GM21515 (cell line): ENCODE measurements at regions not wholly inside any gene's neighbourhood (a gene's known extent, or its start where the extent isn't known, plus 50 kb on each side); places are given as distances from the start of the nearest gene placed in this dataset.
"Not testable (repeated sequence)": the region's sequence is repeated elsewhere in the genome, so short reads cannot be mapped to it uniquely, and the experiment has no call there.

ENCODE experiments used
- ATAC-seq: cut with Tn5 transposase; IDR thresholded peaks from one replicate; pipeline ENCODE4 v1.9.1; 2021; ENCODE audit not compliant: unreplicated experiment

GRCh38 chr9:7626571-7627029 lies 173.0 kb downstream of the DMAC1 start:
- ATAC-seq, result not testable (repeated sequence)

- no peak for ATAC-seq
These were observed 177.1 kb downstream of the DMAC1 start for GRCh38 chr9:7622481-7622880.

GRCh38 chr9:7615344-7615743 lies 184.2 kb downstream of the DMAC1 start:
- ATAC-seq, result no peak

GRCh38 chr9:7613931-7614330 lies 185.6 kb downstream of the DMAC1 start:
- ATAC-seq, result no peak

- ATAC-seq, result no peak
These were observed 191.3 kb downstream of the DMAC1 start for GRCh38 chr9:7608261-7608660.

GRCh38 chr9:7607421-7607820 lies 192.2 kb downstream of the DMAC1 start:
- ATAC-seq, result no peak

- ATAC-seq, result no peak
These were observed 193.0 kb downstream of the DMAC1 start for GRCh38 chr9:7606591-7606990.

DNA sequence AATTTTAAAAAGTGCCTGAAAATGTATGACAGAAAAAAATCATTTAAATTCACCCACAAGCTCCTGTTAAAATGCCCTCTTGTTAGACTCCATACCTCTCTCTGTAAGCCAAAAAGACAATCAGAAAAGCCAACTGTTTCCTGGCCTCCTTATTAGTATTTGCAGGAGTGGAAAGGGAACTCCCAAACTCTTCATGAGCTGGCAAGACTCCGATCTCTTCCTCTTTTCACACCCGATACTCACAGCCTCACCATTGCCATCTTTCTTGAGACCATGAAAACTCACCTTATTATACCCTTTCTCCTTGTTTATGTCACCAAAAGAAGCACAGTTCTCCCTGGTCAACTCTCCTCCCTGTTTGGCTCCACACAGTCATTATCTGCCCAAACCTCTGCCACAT lies 197.8 kb downstream of the DMAC1 start:
- ATAC-seq, result no peak

GRCh38 chr9:7597716-7598115 lies 201.9 kb downstream of the DMAC1 start:
- ATAC-seq, result no peak

- ATAC-seq, result no peak
These were observed 207.0 kb downstream of the DMAC1 start for GRCh38 chr9:7592321-7593316.

DNA sequence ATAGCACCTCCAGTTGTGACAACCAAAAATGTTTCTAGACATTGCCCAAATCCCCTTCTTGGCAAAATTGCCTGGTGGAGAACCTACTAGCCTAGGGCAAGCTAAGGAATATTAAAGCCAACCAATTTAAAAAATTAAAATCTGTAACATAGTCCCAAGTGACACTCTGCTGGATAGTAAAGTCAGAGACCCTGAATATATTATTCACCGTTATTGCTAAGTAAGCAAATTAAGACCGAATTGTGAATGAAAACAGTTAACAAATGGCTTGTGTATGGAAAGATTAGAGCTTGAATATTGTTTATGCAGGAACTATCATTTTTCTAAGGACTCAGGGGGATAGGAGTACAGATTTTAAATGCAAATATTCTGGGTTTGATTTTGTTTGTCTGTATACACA lies 208.1 kb downstream of the DMAC1 start:
- ATAC-seq, result no peak

DNA sequence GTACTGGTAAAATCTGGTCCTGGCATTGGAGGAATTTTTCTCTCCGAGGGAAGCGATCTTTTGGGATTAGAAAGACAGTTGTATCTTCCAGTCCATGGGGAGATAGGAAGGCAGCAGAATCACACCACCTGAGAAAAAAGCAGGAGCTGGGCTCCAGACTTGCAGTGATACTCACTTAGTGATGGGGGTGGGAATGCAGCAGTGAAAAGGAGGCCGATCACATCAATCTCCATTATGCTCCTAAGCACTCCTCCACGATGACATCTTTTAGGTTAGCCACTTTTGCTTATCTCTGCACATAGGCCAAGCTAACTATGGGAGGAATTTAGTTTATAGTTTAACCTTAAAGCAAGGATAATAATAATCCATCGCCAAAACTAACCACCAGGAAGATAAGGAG lies 219.0 kb downstream of the DMAC1 start:
- ATAC-seq, result no peak

DNA sequence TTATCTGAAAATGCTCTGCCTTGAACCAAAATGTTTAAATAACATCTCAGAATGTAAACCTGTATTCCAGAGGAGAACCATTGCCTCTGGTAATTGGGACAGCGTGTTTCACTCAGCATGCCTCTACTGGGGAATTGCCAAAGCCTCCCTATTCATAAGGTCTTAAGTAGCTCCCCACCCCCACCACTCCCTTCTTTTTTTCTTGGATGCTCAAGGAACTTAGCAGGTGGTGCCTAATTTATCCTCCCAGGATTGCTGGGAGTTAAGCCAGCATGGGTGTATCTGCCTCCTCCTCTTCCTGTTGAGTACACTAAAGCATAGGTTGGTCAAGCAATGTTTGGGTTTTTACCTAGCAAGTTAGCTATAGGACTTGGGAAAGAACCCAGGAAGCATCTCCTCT lies 220.2 kb downstream of the DMAC1 start:
- no peak for ATAC-seq

- no peak for ATAC-seq
These were observed 220.6 kb downstream of the DMAC1 start for GRCh38 chr9:7578951-7579350.

DNA sequence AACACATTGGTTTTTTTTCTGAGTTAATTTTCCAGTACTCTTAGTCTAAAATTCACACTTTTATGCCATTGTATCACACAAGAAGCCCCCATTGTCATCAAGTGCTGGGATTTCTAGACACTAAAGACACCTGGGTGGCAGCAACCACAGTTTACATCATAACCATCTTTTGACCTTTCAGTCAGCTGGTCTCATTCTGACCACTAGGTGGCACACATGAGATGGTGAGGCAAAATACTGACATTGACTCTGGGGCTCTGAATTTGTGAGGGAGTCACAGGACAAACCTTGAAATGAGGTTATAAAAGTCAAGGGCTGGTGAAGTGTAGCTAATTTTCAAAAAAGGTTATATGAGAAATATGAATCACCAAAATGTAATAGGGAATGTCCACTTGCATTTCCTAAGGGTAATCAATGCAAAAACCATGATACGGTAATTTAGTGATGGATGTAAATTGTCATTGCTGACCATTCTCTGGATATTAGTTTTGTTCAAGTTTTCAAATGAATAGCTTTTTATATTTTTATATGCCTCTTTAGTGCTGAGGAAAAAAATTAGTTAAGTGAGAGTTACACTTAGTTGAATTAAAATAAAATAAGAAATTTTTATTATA lies 229.4 kb downstream of the DMAC1 start:
- ATAC-seq, result peak; percentile 81

DNA sequence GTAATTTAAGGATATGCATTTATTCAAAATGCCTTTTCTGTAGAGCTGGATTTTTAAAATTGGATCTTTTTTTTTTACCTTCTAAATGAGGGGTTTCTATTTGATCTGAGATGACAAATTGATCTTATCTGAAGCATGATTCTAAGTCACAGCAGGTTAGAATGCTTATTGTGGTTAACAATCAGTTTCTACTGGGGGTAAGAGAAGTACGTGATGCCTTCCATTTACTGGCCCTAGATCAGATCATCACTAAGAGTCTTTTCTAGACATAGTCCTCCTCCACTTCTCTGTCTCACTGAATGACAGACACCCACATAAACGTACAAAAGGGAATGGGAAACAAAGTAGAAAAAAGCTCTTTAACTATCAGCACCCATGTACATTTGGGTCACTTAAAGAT lies 231.9 kb downstream of the DMAC1 start:
- no peak for ATAC-seq

GRCh38 chr9:7561527-7562080 lies 238.0 kb downstream of the DMAC1 start:
- ATAC-seq, result no peak

DNA sequence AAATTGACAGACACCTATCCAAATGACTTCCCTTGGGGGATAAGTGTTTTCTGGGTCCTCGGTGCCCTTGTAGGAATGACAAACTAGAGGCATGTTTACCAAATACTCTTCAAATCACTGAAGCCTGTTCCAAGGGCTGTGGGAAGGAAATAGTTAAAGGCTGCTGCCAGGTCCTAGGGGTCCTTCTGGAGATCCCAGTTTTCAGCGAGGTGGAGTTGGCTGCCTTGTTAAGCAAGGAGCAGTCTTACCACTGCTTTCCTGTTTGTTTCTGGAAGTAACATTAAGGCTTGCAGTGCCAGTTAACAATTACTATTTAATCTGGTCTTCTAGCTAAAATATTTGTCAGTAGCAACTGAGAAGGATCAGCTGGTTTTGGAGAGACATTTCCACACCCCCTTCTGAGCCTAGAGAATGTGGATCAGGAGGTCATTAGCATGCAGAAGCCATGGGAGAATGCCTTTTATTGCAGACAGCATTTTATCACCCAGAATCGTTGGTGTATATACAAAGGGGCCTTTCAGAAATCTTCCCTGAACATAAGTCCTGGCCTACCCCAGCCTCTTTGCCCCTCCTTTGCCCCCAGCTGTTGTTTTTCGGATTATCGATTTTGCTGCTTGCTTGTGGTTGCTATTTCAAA lies 238.8 kb downstream of the DMAC1 start:
- ATAC-seq, result no peak

DNA sequence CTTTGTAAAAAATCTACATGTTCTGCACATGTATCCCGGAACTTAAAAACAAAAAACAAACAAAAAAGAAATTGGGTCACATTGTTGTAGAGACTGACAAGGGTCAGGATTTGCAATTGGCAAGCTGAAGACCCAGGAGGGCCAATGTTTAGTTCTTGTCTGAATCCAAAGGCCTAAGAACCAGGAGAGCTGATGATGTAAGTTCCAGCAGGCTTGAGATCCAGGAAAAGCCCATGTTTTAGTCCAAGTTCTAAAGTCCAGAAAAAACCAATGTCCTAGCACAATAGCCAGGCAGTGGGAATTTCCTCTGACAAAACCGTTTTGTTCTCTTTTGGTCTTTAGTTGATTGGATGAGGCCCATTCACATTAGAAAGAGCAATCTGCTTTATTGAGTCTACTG lies 244.9 kb downstream of the DMAC1 start:
- no peak for ATAC-seq

- not testable (repeated sequence) for ATAC-seq
These were observed 246.9 kb downstream of the DMAC1 start for GRCh38 chr9:7552706-7553105.

GRCh38 chr9:7549249-7549648 lies 250.3 kb downstream of the DMAC1 start:
- no peak for ATAC-seq
